Aorta (tissue), 5 donors: ENCODE measurements at regions not wholly inside any gene's neighbourhood (a gene's known extent, or its start where the extent isn't known, plus 50 kb on each side); places are given as distances from the start of the nearest gene placed in this dataset.

ENCODE experiments used
- ATAC-seq: fragments of 200-7000 bp; cut with Tn5 transposase; one replicate; pipeline ENCODE4 v1.9.1; 2022; ENCODE audit warnings: moderate library complexity; ENCODE audit not compliant: low FRiP score
- DNase-seq, 2 donors: peaks; one replicate each; pipeline ENCODE4 v3.0.0-alpha.2; 2020
- H3K27ac ChIP-seq, 2 donors: one replicate each; pipeline ENCODE4 v1.5.1; 2013; ENCODE audit warnings: low read length in 2 of 2, mild to moderate bottlenecking in 2 of 2, moderate library complexity in 2 of 2, control low read depth in 1 of 2, inconsistent platforms in 1 of 2, low read depth in 1 of 2
- H3K27me3 ChIP-seq, 2 donors: one replicate each; pipeline ENCODE4 v1.6.1; 2013; ENCODE audit warnings: control low read depth in 1 of 2, low read length in 1 of 2, mild to moderate bottlenecking in 1 of 2, moderate library complexity in 1 of 2; ENCODE audit not compliant: insufficient read depth in 2 of 2, control insufficient read depth in 1 of 2
- H3K36me3 ChIP-seq, 2 donors: one replicate each; pipeline ENCODE4 v1.6.1; 2013; ENCODE audit warnings: control low read depth in 1 of 2, low read length in 1 of 2, mild to moderate bottlenecking in 1 of 2; ENCODE audit not compliant: insufficient read depth in 2 of 2, control insufficient read depth in 1 of 2
- H3K4me1 ChIP-seq, 2 donors: one replicate each; pipeline ENCODE4 v1.6.1; 2013; ENCODE audit warnings: low read length in 2 of 2, control low read depth in 1 of 2, mild to moderate bottlenecking in 1 of 2, moderate library complexity in 1 of 2; ENCODE audit not compliant: insufficient read depth in 2 of 2, control insufficient read depth in 1 of 2
- H3K4me3 ChIP-seq, 2 donors: one replicate each; pipeline ENCODE4 v1.5.1; 2013; ENCODE audit warnings: low read length in 2 of 2, control low read depth in 1 of 2, mild to moderate bottlenecking in 1 of 2
- H3K9me3 ChIP-seq: one replicate; pipeline ENCODE4 v1.6.1; 2013; ENCODE audit warnings: mild to moderate bottlenecking, low read length; ENCODE audit not compliant: control insufficient read depth
- WGBS, 2 donors: extraction: QIAGEN DNeasy Blood & Tissue Kit; methylation state at CpG; one replicate each; pipeline ENCODE4 v1.1.7; 2013; 5-methylcytosine and 5-hydroxymethylcytosine counted together
- intact Hi-C, 2 donors: fragments of 100-400 bp; cut with DNase I; formaldehyde crosslinking; loops; one replicate each; pipeline versions ENCODE4 v1.14.2 to v1.15.0; 2022
- donor health status: healthy with polysubstance abuse.
- donor health status: Bipolar disorder and iron deficiency.
- donor health status: DM: no; HTN: no; CAD: no.
- donor health status: DM: no; HTN: no; CAD: no.
- donor health status: DM: yes; HTN: yes; CAD: no.

- ATAC-seq: peak; percentile 44
- DNase-seq: no peak
- 46 to 72% methylated on average over 14 of the region's 14 CpGs for WGBS, 2 donors
- Histone ChIP-seq H3K9me3 (no peaks in the 10 kb centered on the region), H3K4me1 (no peaks in the 10 kb centered on the region), H3K36me3 (no peaks in the 10 kb centered on the region), H3K4me3 (no peak overlapping the region), H3K27me3 (peaks cover 0 to 1% of the 10 kb centered on the region in 2 donors), H3K27ac (no peak overlapping the region)
- intact Hi-C loops: no loop called here
Measured at GRCh38 chr13:106905380-106906162, 337.6 kb upstream of the ARGLU1 start.

GRCh38 chr13:106899442-106899841, 331.5 kb upstream of the ARGLU1 start:
- H3K4me3 ChIP-seq: no peak overlapping the region
- DNase-seq (no peak), ATAC-seq (no peak)
- no peaks in the 10 kb centered on the region for H3K4me1 ChIP-seq
- H3K9me3 ChIP-seq: no peaks in the 10 kb centered on the region
- H3K36me3 ChIP-seq: no peaks in the 10 kb centered on the region
- H3K27ac ChIP-seq: no peak overlapping the region
- intact Hi-C loops: no loop called here
- no peaks in the 10 kb centered on the region for H3K27me3 ChIP-seq

GRCh38 chr13:106898231-106898630, 330.3 kb upstream of the ARGLU1 start:
- H3K27me3 ChIP-seq: no peaks in the 10 kb centered on the region
- H3K27ac ChIP-seq: no peak overlapping the region
- 56 to 83% methylated on average over 2 of the region's 2 CpGs for WGBS, 2 donors
- no peaks in the 10 kb centered on the region for H3K36me3 ChIP-seq
- no peak overlapping the region for H3K4me3 ChIP-seq
- no peaks in the 10 kb centered on the region for H3K9me3 ChIP-seq
- no peak for ATAC-seq
- no peaks in the 10 kb centered on the region for H3K4me1 ChIP-seq
- intact Hi-C loops: no loop called here
- DNase-seq: no peak

- 79 to 91% methylated on average over 2 of the region's 2 CpGs for WGBS, 2 donors
- intact Hi-C loops: no loop called here
- Histone ChIP-seq H3K27ac (no peak overlapping the region), H3K4me3 (no peak overlapping the region), H3K9me3 (no peaks in the 10 kb centered on the region), H3K4me1 (peaks cover 0 to 2% of the 10 kb centered on the region in 2 donors), H3K27me3 (no peaks in the 10 kb centered on the region), H3K36me3 (no peaks in the 10 kb centered on the region)
- no peak for ATAC-seq
- DNase-seq: no peak
Measured at GRCh38 chr13:106888148-106888547, 320.2 kb upstream of the ARGLU1 start.

- intact Hi-C loops: no loop called here
- no peak for ATAC-seq
- Histone ChIP-seq H3K9me3 (no peaks in the 10 kb centered on the region), H3K27ac (no peak overlapping the region), H3K4me1 (peaks cover 0 to 2% of the 10 kb centered on the region in 2 donors), H3K4me3 (no peak overlapping the region), H3K36me3 (no peaks in the 10 kb centered on the region), H3K27me3 (no peaks in the 10 kb centered on the region)
- 0 to 2% methylated on average over 2 of the region's 2 CpGs for whole genome bisulfite sequencing, 2 donors
- DNase-seq: no peak
Measured at GRCh38 chr13:106887686-106888085, 319.7 kb upstream of the ARGLU1 start.

- DNase-seq: no peak
- no peaks in the 10 kb centered on the region for H3K9me3 ChIP-seq
- intact Hi-C loops: no loop called here
- peaks cover 7% of the 10 kb centered on the region in 2 donors for H3K4me1 ChIP-seq
- H3K27ac ChIP-seq: no peak overlapping the region
- no peaks in the 10 kb centered on the region for H3K27me3 ChIP-seq
- no peak overlapping the region for H3K4me3 ChIP-seq
- no peaks in the 10 kb centered on the region for H3K36me3 ChIP-seq
- ATAC-seq: no peak
Measured at GRCh38 chr13:106883976-106884375, 316.0 kb upstream of the ARGLU1 start.

- H3K4me3 ChIP-seq: no peak overlapping the region
- intact Hi-C loops: no loop called here
- H3K4me1 ChIP-seq: peaks cover 5 to 7% of the 10 kb centered on the region in 2 donors
- peak overlapping the region; percentile 57 to 59 for H3K27ac ChIP-seq
- no peaks in the 10 kb centered on the region for H3K9me3 ChIP-seq
- H3K36me3 ChIP-seq: no peaks in the 10 kb centered on the region
- no peak for DNase-seq
- no peaks in the 10 kb centered on the region for H3K27me3 ChIP-seq
- no peak for ATAC-seq
- WGBS, 2 donors: 17 to 25% methylated on average over 6 of the region's 6 CpGs
Measured at GRCh38 chr13:106882246-106882645, 314.3 kb upstream of the ARGLU1 start.

- Histone ChIP-seq H3K36me3 (no peaks in the 10 kb centered on the region), H3K27me3 (no peaks in the 10 kb centered on the region), H3K4me1 (peaks cover 5 to 7% of the 10 kb centered on the region in 2 donors), H3K27ac (no peak overlapping the region), H3K4me3 (no peak overlapping the region), H3K9me3 (no peaks in the 10 kb centered on the region)
- ATAC-seq: no peak
- 26 to 31% methylated on average over 3 of the region's 3 CpGs for WGBS, 2 donors
- intact Hi-C loops: no loop called here
- DNase-seq: no peak
Measured at GRCh38 chr13:106879806-106880205, 311.9 kb upstream of the ARGLU1 start.

DNA sequence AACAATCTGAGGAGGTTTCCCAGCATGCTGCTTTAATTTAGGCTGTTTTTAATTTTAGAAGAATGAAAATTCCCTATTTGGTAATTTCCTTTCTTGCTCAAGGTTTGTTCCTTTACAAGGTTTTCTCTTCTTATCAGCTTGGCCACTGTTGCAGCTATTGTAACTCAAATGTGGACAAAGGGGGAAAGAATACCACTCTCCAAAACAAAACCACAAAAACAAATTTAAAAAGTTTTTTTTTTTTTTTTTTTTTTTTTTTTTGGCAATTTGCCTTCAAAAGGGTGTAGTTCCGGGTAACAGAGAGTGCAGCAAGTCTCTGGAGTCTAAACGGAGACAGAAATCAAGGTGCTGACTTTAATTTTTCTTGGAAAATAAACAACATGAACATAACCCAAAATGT, 306.4 kb upstream of the ARGLU1 start:
- Histone ChIP-seq H3K4me1 (no peaks in the 10 kb centered on the region), H3K4me3 (no peak overlapping the region), H3K9me3 (no peaks in the 10 kb centered on the region), H3K27ac (peak overlapping the region in 1 of 2 donors; percentile 6), H3K27me3 (no peaks in the 10 kb centered on the region), H3K36me3 (no peaks in the 10 kb centered on the region)
- DNase-seq (no peak), ATAC-seq (no peak)
- intact Hi-C loops: no loop called here
- WGBS, 2 donors: 5 to 10% methylated on average over 2 of the region's 2 CpGs
